GM19468 (cell line): ENCODE measurements at regions not wholly inside any gene's neighbourhood (a gene's known extent, or its start where the extent isn't known, plus 50 kb on each side); places are given as distances from the start of the nearest gene placed in this dataset.
A peak's percentile ranks its signal among the peaks of the same experiment; 100 is the strongest.

Experiments used
- ATAC-seq: cut with Tn5 transposase; IDR thresholded peaks from one replicate; pipeline ENCODE4 v1.9.1; 2021; ENCODE audit warnings: mild to moderate bottlenecking, moderate library complexity, moderate number of reproducible peaks; ENCODE audit not compliant: unreplicated experiment; ENCODE audit errors: extremely low read depth

GRCh38 chr15:94105760-94106159, 125.6 kb upstream of the MCTP2 start:
- no peak for ATAC-seq

- ATAC-seq = no peak
Observed at GRCh38 chr15:94100863-94101262, 130.5 kb upstream of the MCTP2 start.

DNA sequence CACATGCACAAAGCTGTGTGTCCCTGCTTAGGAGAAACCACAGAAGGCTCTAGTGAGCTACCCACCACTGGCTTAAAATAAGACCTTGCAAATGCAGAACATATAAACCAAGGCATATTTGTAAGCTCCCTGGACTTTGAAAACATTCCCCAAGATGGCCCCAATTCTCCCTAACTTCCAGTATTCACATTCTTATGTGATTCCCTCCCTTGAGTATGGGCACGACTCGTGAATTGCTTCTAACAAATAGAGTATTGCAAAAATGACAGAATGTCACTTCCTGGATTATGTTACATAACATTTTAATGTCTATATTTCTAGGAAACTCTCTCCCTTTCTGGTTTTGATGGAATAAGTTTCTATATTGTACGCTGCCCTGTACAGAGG, 131.8 kb upstream of the MCTP2 start:
- ATAC-seq = no peak

- ATAC-seq = no peak
Observed at GRCh38 chr15:94098921-94099573, 132.3 kb upstream of the MCTP2 start.

GRCh38 chr15:94097552-94097951, 133.8 kb upstream of the MCTP2 start:
- ATAC-seq = no peak

GRCh38 chr15:94094310-94094709, 137.1 kb upstream of the MCTP2 start:
- ATAC-seq = no peak

DNA sequence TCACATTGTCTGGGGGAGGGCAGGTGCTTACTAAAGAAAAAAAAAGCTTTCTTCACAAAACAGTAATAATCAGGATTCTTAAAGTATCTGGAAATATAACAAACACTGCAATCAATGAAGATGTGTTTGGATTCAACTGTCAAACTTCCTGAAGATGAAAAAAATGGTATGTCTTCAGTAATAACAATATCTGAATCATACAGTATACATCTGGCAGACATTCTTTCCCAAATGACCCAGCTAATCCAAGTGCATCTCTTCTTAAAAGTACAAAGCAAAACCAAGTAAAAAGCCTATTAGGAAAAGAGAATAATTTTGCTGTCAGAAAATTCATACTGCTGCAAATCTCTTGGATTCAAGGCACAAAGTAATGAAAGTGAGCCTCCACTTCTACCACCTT, 145.0 kb upstream of the MCTP2 start:
- ATAC-seq = no peak

- ATAC-seq = no peak
Observed at GRCh38 chr15:94083467-94084052, 147.8 kb upstream of the MCTP2 start.

DNA sequence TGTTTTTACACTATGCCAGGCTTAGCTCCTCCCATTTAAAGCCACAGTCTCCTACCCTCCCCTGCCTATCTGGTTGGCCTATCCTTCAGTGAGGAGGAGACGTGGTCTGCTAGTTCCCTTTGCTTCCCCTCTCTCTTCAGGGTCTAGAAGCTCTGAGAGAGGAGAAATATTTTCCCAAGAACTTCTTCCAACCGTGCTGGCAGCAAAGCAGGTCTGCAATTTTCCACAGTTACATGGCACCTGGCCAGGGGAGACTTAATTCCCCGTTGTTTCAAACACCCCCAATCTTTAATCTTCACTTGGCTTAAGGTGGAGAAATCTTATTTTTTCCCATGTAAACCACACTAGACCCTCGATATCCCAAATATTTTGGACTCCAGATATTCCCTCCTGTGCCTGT, 149.5 kb upstream of the MCTP2 start:
- no peak for ATAC-seq

- no peak for ATAC-seq
Observed at GRCh38 chr15:94080989-94081605, 150.3 kb upstream of the MCTP2 start.

DNA sequence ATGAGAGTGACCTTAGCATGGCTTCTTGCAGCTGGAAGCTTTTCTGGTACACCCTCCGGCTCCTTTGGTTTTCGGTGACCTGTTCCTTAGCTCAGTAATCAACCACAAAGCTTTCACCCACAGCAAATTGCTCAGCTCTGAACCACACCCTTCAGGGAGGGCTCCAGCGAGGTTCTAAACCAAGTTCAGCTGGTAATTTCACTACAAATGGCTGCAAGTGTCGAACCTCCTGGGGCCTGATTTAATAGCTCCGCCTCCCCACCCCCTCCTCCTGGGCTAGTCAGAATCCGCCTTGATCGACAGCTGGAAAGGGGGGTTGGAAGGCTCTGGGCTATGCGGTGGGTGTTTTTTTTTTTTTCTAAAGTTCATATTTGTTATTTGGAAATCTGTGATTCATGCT, 150.9 kb upstream of the MCTP2 start:
- ATAC-seq = no peak

DNA sequence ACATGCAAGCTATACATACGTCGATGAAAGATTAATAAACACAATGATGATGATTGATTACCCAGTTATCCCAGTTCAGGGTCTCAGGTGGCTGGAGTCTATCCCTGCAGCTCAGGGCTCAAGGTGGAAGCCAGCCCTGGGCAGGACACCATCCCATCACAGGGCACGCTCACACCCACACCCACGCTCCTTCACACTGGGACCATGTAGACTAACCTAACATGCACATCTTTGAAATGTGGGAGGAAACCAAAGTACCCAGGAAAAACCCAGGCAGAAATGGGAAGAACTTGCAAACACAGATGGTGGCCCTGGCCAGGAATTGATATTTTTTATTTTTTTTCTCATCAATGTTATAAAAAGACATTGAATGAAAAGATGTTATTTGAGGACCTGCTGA, 151.4 kb upstream of the MCTP2 start:
- ATAC-seq = no peak

GRCh38 chr15:94079459-94079858, 151.9 kb upstream of the MCTP2 start:
- no peak for ATAC-seq

DNA sequence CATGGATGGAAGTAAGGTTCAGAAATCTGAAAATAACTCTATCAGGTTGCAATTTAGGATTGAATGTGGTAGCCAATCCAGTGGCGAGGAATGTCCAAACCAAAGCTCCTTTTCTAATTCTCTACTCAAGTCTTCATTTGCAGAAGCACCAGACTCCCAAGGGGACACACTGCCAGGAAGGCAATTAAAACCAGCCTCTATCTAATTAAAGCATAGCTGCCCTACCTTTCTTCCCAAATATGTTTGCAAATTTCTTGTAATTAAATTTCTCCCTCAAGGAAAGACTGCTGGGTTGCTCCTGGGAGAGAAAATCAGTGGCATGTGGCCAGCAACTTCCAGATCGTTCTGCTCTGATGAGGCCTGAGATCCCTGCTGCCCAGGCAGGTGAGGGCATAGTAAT, 153.4 kb upstream of the MCTP2 start:
- no peak for ATAC-seq

DNA sequence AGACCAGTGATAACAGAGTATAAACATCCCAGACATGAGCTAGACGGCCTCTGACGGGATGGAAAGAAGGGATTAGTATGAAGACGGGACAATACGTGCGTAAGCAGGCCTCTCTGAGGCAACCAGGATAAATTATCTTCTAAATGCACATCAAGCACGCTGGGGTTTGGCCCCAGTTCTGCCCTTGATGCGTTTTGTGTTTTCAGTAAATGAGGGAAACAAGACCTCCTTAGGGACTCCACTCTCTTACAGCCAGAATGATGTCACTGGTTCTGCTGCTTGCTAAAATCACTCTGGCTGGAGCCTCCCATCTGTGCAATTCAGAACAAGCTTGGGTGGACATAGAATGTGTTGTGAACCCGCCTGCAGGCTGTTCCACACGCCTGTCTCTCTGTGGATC, 156.0 kb upstream of the MCTP2 start:
- no peak for ATAC-seq

GRCh38 chr15:94070356-94071295, 160.7 kb upstream of the MCTP2 start:
- ATAC-seq = peak; percentile 91

DNA sequence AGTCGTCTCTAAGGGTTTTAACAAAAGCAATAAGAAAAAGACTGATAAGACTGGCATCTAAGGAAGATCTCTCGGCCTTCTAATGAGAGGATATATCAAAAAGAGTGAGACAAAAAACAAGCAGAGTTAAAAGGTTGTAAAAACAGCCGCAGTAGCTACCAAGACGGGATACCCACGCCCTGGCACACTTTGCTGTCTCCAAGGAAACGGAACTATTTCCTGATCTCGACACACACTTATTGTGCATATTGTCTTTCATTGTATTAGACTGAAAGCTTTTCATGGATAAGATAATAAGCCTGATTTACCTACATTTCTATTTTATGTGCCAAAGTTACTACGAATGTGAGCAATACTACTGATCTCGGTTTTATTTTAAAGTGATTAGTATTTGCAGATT, 161.5 kb upstream of the MCTP2 start:
- no peak for ATAC-seq

DNA sequence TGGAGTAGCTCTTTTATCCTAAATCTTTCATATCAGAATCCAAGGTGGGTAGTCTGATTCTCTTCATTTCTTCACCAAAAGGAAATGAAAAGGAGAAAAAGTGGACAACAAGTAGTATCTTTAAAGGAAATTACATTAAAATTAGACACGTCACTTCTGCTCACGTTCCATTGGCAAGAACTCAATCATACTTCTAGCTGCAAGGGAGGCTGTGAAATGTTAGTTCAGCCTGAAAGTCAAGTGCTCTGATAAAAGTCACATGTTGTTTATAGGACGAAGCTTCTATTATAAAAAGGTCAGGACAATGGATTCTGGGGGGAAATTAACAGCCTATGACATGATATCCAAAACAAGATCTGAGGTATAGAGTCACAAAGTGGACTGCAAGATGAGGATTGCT, 164.6 kb upstream of the MCTP2 start:
- ATAC-seq = no peak

DNA sequence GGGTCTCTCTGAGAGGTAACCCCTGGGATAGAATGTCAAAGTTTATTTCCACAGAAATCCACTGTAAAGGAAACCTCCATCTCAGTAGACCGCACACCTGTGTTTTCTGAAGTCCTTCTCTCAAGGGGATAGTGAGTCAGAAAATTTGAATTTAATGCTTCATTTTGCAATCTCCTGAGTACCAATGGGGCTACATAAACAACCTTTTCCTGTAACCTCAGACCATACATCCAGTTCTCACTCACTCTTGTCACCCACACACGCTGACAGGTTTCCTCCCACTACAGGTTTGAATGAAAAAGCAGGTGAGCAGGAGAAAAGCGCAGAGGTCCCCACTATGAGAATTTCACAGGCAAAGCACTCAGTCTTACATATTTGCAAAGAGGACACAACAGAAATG, 165.3 kb upstream of the MCTP2 start:
- no peak for ATAC-seq

- no peak for ATAC-seq
Observed at GRCh38 chr15:94064676-94065313, 166.6 kb upstream of the MCTP2 start.
